GM12874 (cell line): ENCODE measurements at regions not wholly inside any gene's neighbourhood (a gene's known extent, or its start where the extent isn't known, plus 50 kb on each side); places are given as distances from the start of the nearest gene placed in this dataset.

ENCODE experiments used
- CTCF ChIP-seq: IDR thresholded peaks from 2 replicates; pipeline ENCODE4 v1.5.1; 2011; ENCODE audit warnings: low read depth, mild to moderate bottlenecking, control low read depth, low read length, moderate library complexity; ENCODE audit not compliant: insufficient read depth

- no peak for TF ChIP-seq CTCF
Measured at GRCh38 chr14:66421990-66422946, 63.9 kb upstream of the CCDC196 start.

GRCh38 chr14:66425402-66425801 is 60.8 kb upstream of the CCDC196 start:
- no peak for TF ChIP-seq CTCF

GRCh38 chr14:66426451-66426850 is 59.7 kb upstream of the CCDC196 start:
- no peak for TF ChIP-seq CTCF

- no peak for TF ChIP-seq CTCF
Measured at GRCh38 chr14:66432334-66432733, 53.8 kb upstream of the CCDC196 start.

GRCh38 chr14:66434464-66434863 is 51.7 kb upstream of the CCDC196 start:
- no peak for TF ChIP-seq CTCF

GRCh38 chr14:66435683-66436082 is 50.5 kb upstream of the CCDC196 start:
- no peak for TF ChIP-seq CTCF
